ENCODE measurements at regions not wholly inside any gene's neighbourhood (a gene's known extent, or its start where the extent isn't known, plus 50 kb on each side); places are given as distances from the start of the nearest gene placed in this dataset.

DNA sequence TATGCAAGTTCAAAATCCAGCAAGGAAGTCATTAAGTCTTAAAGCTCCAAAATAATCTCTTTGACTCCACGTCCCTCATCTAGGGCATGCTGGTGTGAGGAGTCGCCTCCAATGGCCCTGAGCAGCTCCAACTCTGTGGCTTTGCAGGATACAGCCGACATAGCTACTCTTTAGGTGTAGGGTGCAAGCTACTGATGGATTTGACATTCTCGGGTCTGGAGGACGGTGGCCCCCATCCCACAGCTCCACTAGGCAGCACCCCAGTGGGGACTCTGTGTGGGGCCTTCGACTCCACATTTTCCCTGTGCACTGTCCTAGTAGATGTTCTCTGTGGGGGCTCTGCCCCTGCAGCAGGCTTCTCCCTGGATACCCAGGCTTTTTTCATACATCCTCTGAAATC is 333.2 kb upstream of the FGF13 start (continued):
- TF ChIP-seq, protein P1, sequence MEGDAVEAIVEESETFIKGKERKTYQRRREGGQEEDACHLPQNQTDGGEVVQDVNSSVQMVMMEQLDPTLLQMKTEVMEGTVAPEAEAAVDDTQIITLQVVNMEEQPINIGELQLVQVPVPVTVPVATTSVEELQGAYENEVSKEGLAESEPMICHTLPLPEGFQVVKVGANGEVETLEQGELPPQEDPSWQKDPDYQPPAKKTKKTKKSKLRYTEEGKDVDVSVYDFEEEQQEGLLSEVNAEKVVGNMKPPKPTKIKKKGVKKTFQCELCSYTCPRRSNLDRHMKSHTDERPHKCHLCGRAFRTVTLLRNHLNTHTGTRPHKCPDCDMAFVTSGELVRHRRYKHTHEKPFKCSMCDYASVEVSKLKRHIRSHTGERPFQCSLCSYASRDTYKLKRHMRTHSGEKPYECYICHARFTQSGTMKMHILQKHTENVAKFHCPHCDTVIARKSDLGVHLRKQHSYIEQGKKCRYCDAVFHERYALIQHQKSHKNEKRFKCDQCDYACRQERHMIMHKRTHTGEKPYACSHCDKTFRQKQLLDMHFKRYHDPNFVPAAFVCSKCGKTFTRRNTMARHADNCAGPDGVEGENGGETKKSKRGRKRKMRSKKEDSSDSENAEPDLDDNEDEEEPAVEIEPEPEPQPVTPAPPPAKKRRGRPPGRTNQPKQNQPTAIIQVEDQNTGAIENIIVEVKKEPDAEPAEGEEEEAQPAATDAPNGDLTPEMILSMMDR (conservative IDR thresholded peaks at IDR 0.05; ENCODE audit: low read depth in 2 of 2), result no peak
- no peak for TF ChIP-seq EZH2 (IDR thresholded peaks at IDR 0.05; ENCODE audit: low read depth, unreplicated experiment)
- TF ChIP-seq JUNB (IDR thresholded peaks at IDR 0.05; ENCODE audit: unreplicated experiment), result no peak
- no peak for TF ChIP-seq STAT1 (IDR thresholded peaks at IDR 0.05; ENCODE audit: unreplicated experiment)

DNA sequence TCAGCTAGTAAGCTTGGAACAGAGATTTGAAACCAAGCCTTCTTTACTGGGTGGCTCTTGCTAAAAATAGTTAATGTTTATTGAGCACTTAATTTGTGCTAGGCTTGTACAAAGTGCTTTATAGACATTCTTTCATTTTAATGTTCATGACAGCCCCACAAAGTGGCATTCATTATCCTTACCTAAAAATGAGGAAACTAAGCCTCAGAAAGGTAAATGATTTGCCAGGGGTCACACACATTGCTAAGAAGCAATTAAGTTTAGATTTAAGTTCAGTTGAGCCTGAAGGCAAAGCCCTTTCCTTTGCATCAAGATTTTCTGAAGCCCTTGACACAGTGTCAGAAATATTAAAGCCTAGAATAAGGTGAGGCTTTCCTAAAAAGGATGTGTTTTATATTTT is 327.5 kb upstream of the FGF13 start:
- Mint-ChIP-seq H3K36me3 (ENCODE audit: low read depth) (peaks cover under 1% of the 10 kb centered on the region; the same call in 1 of the 3 replicates), H3K4me1 (no peaks in the 10 kb centered on the region), H3K9me3 (no peaks in the 10 kb centered on the region), H3K27ac (no peak overlapping the region), H3K27me3 (ENCODE audit: insufficient read depth, low read depth, poor library complexity) (no peaks in the 10 kb centered on the region), H3K4me3 (no peak overlapping the region)
- H3K79me2 ChIP-seq (replicated peaks; ENCODE audit: insufficient read depth), result no peaks in the 10 kb centered on the region
- H3K9me2 ChIP-seq (ENCODE audit: insufficient read depth), result no peaks in the 10 kb centered on the region
- no peak overlapping the region for H3K4me2 ChIP-seq
- no peaks in the 10 kb centered on the region for H3K4me1 ChIP-seq (ENCODE audit: insufficient read depth)
- ATAC-seq (no peak), DNase-seq (ENCODE audit: low spot score) (no peak)
- TF ChIP-seq EZH2 (IDR thresholded peaks at IDR 0.05; ENCODE audit: low read depth, unreplicated experiment), result no peak
- no peak overlapping the region for H2AFZ ChIP-seq
- no peaks in the 10 kb centered on the region for H3F3A ChIP-seq (replicated peaks; ENCODE audit: low read depth)
- H3K27ac ChIP-seq (ENCODE audit: low read depth), result no peak overlapping the region
- H3K36me3 ChIP-seq (ENCODE audit: insufficient read depth), result no peaks in the 10 kb centered on the region
- H3K4me3 ChIP-seq, result no peak overlapping the region
- H3K27me3 ChIP-seq (ENCODE audit: insufficient read depth), result no peaks in the 10 kb centered on the region
- no peaks in the 10 kb centered on the region for H4K20me1 ChIP-seq (replicated peaks; ENCODE audit: insufficient read depth)

DNA sequence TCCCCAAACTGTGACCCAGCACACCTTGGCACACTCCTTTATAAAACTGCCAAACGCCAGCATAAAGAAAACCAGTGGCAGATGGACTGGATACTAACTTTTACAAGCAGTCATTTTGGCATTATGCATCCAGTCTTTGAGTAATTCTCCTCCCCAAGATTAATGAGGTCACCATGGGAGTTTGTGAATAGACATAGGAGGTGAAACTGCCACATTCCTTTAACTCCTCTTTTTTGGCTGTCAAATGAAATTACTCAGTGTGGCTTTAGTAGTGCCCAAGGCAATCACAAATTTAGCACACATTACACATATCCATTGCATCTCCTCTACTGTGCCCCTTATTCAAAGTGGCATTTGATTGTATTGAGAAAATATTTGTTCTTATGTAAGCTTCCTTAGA is 315.3 kb upstream of the FGF13 start:
- no peaks in the 10 kb centered on the region for H3K27me3 Mint-ChIP-seq (ENCODE audit: insufficient read depth, low read depth, poor library complexity)
- H3K27ac Mint-ChIP-seq, result no peak overlapping the region
- no peaks in the 10 kb centered on the region for H3K4me1 Mint-ChIP-seq
- Histone ChIP-seq H3K27ac (ENCODE audit: low read depth) (no peak overlapping the region), H3K36me3 (ENCODE audit: insufficient read depth) (no peaks in the 10 kb centered on the region), H3K4me1 (ENCODE audit: insufficient read depth) (no peaks in the 10 kb centered on the region), H3K4me2 (no peak overlapping the region), H3F3A (replicated peaks; ENCODE audit: low read depth) (no peaks in the 10 kb centered on the region), H3K79me2 (replicated peaks; ENCODE audit: insufficient read depth) (no peaks in the 10 kb centered on the region), H3K9me2 (ENCODE audit: insufficient read depth) (no peaks in the 10 kb centered on the region), H4K20me1 (replicated peaks; ENCODE audit: insufficient read depth) (no peaks in the 10 kb centered on the region), H2AFZ (no peak overlapping the region), H3K27me3 (ENCODE audit: insufficient read depth) (no peaks in the 10 kb centered on the region), H3K4me3 (no peak overlapping the region)
- H3K9me3 Mint-ChIP-seq, result no peaks in the 10 kb centered on the region
- no peaks in the 10 kb centered on the region for H3K36me3 Mint-ChIP-seq (ENCODE audit: low read depth)
- ATAC-seq (no peak), DNase-seq (ENCODE audit: low spot score) (no peak)
- H3K4me3 Mint-ChIP-seq, result no peak overlapping the region
- TF ChIP-seq, protein P2, sequence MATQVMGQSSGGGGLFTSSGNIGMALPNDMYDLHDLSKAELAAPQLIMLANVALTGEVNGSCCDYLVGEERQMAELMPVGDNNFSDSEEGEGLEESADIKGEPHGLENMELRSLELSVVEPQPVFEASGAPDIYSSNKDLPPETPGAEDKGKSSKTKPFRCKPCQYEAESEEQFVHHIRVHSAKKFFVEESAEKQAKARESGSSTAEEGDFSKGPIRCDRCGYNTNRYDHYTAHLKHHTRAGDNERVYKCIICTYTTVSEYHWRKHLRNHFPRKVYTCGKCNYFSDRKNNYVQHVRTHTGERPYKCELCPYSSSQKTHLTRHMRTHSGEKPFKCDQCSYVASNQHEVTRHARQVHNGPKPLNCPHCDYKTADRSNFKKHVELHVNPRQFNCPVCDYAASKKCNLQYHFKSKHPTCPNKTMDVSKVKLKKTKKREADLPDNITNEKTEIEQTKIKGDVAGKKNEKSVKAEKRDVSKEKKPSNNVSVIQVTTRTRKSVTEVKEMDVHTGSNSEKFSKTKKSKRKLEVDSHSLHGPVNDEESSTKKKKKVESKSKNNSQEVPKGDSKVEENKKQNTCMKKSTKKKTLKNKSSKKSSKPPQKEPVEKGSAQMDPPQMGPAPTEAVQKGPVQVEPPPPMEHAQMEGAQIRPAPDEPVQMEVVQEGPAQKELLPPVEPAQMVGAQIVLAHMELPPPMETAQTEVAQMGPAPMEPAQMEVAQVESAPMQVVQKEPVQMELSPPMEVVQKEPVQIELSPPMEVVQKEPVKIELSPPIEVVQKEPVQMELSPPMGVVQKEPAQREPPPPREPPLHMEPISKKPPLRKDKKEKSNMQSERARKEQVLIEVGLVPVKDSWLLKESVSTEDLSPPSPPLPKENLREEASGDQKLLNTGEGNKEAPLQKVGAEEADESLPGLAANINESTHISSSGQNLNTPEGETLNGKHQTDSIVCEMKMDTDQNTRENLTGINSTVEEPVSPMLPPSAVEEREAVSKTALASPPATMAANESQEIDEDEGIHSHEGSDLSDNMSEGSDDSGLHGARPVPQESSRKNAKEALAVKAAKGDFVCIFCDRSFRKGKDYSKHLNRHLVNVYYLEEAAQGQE (IDR thresholded peaks at IDR 0.05; ENCODE audit: unreplicated experiment), result no peak
- TF ChIP-seq NANOG (IDR thresholded peaks at IDR 0.05; ENCODE audit: borderline replicate concordance), result no peak
- TF ChIP-seq ZNF331 (CRISPR knock-in tag; IDR thresholded peaks at IDR 0.05; ENCODE audit: low read depth), result no peak
- TF ChIP-seq JUNB (IDR thresholded peaks at IDR 0.05; ENCODE audit: unreplicated experiment), result no peak
- no peak for TF ChIP-seq STAT1 (IDR thresholded peaks at IDR 0.05; ENCODE audit: unreplicated experiment)
- no peak for TF ChIP-seq POLR2AphosphoS5 (IDR thresholded peaks at IDR 0.05; ENCODE audit: low read depth)
- no peak for TF ChIP-seq EZH2 (IDR thresholded peaks at IDR 0.05; ENCODE audit: low read depth, unreplicated experiment)
- TF ChIP-seq, protein P1 (conservative IDR thresholded peaks at IDR 0.05; ENCODE audit: low read depth in 2 of 2), result no peak
- TF ChIP-seq, protein P3, sequence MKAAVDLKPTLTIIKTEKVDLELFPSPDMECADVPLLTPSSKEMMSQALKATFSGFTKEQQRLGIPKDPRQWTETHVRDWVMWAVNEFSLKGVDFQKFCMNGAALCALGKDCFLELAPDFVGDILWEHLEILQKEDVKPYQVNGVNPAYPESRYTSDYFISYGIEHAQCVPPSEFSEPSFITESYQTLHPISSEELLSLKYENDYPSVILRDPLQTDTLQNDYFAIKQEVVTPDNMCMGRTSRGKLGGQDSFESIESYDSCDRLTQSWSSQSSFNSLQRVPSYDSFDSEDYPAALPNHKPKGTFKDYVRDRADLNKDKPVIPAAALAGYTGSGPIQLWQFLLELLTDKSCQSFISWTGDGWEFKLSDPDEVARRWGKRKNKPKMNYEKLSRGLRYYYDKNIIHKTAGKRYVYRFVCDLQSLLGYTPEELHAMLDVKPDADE (IDR thresholded peaks at IDR 0.05), result no peak
